ENCODE measurements at regions not wholly inside any gene's neighbourhood (a gene's known extent, or its start where the extent isn't known, plus 50 kb on each side); places are given as distances from the start of the nearest gene placed in this dataset.

DNA sequence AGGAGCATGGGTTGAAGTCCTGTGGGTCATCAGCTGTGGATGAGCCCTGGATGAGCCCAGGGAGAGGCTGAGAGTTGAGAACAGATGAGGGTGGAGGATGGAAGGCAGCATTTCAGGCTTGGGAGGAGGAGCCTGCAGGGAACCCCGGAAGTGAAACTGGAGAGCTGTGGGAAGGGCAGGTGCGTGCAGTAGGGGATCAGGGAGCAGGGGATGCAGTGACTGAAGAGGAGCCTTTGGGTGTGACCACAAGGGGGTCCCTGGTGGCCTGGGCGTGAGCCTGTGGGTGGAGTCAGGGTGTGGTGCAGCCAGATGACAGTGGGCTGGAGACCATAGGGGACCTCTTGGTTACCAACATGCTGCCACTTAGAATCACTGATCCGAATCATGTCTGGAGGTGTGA, 115.5 kb downstream of the PAPOLA start:
- DNase-seq (ENCODE audit: low read depth) = no peak

GRCh38 chr14:96622926-96623325, 120.7 kb downstream of the PAPOLA start:
- no peak for DNase-seq (ENCODE audit: low read depth)

- no peak for DNase-seq (ENCODE audit: low read depth)
These were observed 121.7 kb downstream of the PAPOLA start for GRCh38 chr14:96623676-96624484.

GRCh38 chr14:96624661-96625425, 122.7 kb downstream of the PAPOLA start:
- no peak for DNase-seq (ENCODE audit: low read depth)

DNA sequence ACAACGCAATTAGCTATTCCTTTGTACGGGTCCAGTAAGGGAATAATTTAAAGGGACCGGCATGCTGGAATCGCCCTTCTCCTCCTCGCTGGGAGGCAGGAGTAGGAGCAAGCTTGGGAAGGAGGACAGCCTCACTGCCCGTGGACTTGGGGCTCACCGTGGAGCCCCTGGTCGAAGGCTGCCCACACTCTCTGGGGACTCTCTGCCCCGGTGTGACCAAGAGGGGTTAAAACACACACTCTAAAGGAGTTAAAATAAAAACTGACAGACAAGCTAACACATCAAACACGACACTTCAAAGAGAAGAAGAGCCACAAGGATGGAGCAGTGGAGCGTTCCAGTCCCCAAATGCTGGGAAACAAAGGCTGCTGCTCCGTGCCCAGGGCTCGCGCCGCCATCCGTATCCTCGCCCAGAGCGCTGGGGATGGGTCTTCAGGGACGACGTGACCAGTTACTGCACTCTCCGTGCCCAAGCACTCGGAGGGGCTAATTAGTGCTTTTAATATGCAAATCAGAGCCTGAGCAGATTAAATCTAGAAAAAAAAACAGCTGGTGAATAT, 123.3 kb downstream of the PAPOLA start:
- DNase-seq (ENCODE audit: low read depth) = no peak

DNA sequence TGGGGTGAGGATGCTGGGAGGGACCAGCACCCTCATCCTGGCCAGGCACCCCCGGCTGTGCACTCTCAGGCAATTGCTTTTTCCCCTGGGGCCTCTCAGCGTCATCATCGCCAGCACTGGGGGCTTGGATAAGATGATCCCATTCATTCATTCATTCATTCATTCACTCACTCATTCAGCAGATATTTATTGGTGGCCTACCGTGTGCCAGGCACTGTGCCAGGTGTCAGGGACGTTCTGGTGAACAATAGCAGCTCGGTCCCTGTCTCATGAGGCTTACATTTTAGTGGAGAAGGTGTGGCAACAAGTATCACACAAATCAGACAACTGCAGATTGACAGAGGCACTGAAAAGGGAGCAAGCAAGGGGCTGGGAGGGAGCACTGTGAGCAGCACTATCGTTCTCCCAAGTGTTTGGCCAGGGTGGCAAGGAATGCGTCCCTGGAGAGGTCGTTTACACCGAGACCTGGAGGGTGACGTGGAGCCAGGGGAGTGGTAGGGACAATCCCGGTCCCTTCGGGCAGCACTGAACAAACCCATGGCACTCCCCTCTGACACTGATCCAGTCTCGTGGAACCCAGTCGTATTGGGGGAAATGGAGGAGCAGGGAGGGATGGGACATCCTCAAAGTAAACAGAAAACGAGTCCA, 124.1 kb downstream of the PAPOLA start:
- no peak for DNase-seq (ENCODE audit: low read depth)

- no peak for DNase-seq (ENCODE audit: low read depth)
These were observed 124.7 kb downstream of the PAPOLA start for GRCh38 chr14:96626916-96627315.

GRCh38 chr14:96627386-96627785, 125.2 kb downstream of the PAPOLA start:
- no peak for DNase-seq (ENCODE audit: low read depth)

- no peak for DNase-seq (ENCODE audit: low read depth)
These were observed 125.9 kb downstream of the PAPOLA start for GRCh38 chr14:96627811-96628775.

GRCh38 chr14:96629082-96629481, 126.9 kb downstream of the PAPOLA start:
- no peak for DNase-seq (ENCODE audit: low read depth)

- no peak for DNase-seq (ENCODE audit: low read depth)
These were observed 127.5 kb downstream of the PAPOLA start for GRCh38 chr14:96629558-96630222.

DNA sequence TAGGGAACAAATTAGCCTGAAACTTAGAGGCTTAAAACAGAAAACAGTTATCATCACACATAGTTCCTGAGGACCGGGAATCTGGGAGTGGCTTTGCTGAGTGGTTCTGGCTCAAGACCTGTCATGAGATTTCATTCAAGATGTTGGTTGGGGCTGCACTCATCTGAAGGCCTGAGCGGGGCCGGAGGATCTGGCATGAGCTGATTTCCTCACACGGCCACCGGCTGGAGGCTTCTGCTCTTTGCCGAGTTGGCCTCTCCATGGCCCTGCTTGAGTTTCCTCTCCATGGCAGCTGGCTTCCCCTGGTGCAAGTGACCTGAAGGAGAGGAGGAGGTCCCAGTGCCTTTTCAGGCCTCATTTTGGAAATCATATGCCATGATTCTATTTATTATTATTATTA, 128.1 kb downstream of the PAPOLA start:
- DNase-seq (ENCODE audit: low read depth) = no peak

- DNase-seq (ENCODE audit: low read depth) = no peak
These were observed 128.8 kb downstream of the PAPOLA start for GRCh38 chr14:96631030-96631429.

DNA sequence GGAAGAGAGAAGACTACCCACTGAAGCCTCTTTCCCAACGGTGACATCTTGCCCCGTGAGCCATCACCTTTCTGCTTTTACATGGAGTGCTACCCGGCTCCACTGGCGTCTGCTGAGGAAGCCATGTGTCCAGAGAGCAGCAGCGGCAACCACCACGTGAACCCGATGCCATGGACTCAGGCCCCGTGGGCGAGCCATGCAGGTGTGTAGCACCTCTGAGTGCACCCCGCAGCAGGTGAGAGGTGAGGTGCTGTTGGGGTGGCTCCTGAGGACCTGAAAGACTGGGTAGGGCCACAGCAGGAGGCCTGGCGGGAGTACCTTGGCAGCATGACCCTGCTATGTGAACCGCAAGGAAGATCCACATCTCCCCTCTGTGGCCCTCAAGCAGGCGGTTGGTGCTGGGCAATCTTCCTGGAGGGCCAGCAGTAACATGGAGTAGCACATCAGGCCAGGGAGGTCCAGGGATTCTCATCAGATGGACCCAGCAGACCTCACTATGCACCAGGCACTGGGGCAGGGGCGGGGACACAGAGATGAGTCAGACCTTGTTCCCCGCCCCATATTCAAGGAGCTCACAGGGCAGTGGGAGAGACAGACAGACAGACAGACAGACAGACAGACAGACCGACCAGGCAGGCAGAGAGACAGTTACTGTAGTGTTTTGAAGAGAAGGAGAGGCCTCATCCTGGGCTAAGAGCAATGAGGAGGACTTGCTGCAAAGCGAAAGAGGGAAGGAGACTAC, 129.6 kb downstream of the PAPOLA start:
- no peak for DNase-seq (ENCODE audit: low read depth)

DNA sequence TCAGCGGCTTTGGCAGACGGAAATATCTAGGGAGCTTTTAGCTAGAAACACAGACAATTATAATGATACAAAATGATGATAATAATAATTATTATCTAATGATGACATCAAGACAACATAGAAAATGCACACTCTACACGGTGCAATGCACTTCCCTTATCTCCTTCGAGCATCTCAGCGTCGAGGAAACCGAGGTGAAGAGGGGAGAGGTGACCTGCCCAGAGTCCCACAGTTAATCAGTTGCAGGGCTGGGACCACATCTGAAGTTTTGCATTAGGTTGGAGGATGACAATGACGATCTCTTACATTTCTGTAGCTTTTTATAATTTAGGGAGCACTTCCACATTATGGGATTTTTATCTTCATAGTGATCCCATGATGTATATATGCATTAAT, 130.2 kb downstream of the PAPOLA start:
- no peak for DNase-seq (ENCODE audit: low read depth)

DNA sequence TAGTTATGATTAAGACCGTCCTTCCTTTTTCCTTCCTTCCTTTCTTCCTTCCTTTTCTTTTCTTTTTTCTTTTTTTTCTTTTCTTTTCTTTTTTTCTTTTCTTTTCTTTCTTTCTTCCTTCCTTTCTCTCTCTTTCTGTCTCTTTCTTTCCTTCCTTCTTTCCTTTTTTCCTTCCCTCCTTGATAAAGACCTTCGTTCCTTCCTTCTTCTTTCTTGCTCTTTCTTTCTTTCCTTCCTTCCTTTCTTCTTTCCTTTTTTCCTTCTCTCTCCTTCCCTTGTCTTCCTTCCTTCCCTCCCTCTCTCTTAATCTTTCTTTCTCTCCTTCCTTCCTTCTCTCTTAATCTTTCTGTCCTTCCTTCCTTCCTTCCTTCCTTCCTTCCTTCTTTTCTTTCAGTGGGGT, 130.9 kb downstream of the PAPOLA start:
- no peak for DNase-seq (ENCODE audit: low read depth)

- no peak for DNase-seq (ENCODE audit: low read depth)
These were observed 132.3 kb downstream of the PAPOLA start for GRCh38 chr14:96634481-96634880.

DNA sequence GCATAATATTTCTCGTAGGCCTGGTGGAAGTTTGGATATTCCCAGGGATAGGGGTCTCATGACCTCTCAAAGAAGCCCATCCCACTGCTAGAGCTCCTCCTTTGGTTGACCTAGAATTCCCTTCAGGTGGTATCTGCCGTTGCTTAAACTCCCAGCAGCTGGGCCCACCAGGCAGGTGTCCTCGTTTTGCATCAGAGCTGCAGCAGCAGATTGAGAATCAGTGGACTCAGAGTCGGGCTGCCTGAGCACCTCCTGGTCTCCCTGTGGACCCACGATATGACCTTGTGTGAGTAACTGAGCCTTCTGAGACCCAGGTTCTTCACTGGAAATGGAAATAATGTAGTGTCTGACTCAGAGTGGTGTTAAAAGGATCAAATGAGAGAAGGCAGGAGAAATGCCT, 132.7 kb downstream of the PAPOLA start:
- no peak for DNase-seq (ENCODE audit: low read depth)

DNA sequence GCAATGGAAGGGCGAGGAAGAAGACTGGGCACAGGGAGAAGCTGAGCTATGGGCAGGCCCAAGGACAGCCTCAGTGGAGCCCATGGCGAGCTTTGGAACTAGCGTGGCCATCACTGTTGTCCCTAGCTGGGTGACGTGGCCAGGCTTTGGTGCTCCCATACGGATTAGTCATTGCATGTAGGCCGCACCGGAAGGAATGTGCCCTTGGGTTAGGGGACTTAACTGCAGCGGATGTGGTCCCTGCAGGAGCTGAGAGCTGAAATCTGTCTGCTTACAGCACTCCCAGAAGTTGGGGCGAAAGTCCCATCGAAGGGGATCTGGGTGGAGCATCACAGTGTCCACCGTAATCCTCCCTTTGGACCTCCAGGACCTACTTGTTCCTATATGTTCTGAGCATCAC, 133.7 kb downstream of the PAPOLA start:
- no peak for DNase-seq (ENCODE audit: low read depth)

- no peak for DNase-seq (ENCODE audit: low read depth)
These were observed 135.3 kb downstream of the PAPOLA start for GRCh38 chr14:96637521-96637920.

Data from stimulated activated CD4-positive, alpha-beta T cell treated with anti-CD3 and anti-CD28 coated beads, Interleukin-2, amount 100 ng/mL, for 4 hours (primary cell).